Endodermal cell (in vitro differentiated cells): ENCODE measurements at regions not wholly inside any gene's neighbourhood (a gene's known extent, or its start where the extent isn't known, plus 50 kb on each side); places are given as distances from the start of the nearest gene placed in this dataset.

Source experiments
- DNase-seq: peaks from one replicate; pipeline ENCODE4 v3.0.0-alpha.2; 2017
- H3K27ac ChIP-seq: 2 replicates; pipeline ENCODE4 v1.5.1; 2013; ENCODE audit warnings: mild to moderate bottlenecking, low read depth, low read length, moderate library complexity
- H3K27me3 ChIP-seq: 2 replicates; pipeline ENCODE4 v1.6.1; 2013; ENCODE audit warnings: mild to moderate bottlenecking, low read length, moderate library complexity; ENCODE audit not compliant: insufficient read depth, control insufficient read depth, poor library complexity, severe bottlenecking
- H3K36me3 ChIP-seq: 2 replicates; pipeline ENCODE4 v1.7.0; 2013; ENCODE audit warnings: mild to moderate bottlenecking, low read length, moderate library complexity; ENCODE audit not compliant: control insufficient read depth, insufficient read depth
- H3K4me1 ChIP-seq: one replicate; pipeline ENCODE4 v1.7.0; 2013; ENCODE audit warnings: low read length; ENCODE audit not compliant: control insufficient read depth, insufficient read depth
- H3K4me3 ChIP-seq: 2 replicates; pipeline ENCODE4 v1.5.1; 2013; ENCODE audit warnings: mild to moderate bottlenecking, low read length, moderate library complexity
- H3K9ac ChIP-seq: 2 replicates; pipeline ENCODE4 v1.6.1; 2013; ENCODE audit warnings: mild to moderate bottlenecking, low read length, moderate library complexity; ENCODE audit not compliant: poor library complexity, severe bottlenecking; ENCODE audit errors: extremely low read depth
- H3K9me3 ChIP-seq: 2 replicates; pipeline ENCODE4 v1.6.1; 2013; ENCODE audit warnings: mild to moderate bottlenecking, low read length, moderate library complexity; ENCODE audit not compliant: control insufficient read depth
- H3K27ac Mint-ChIP-seq: 2 replicates; pipeline ENCODE4 v1.8.0; 2020; ENCODE audit warnings: mixed read lengths
- H3K27me3 Mint-ChIP-seq: 2 replicates; pipeline ENCODE4 v1.8.0; 2021; ENCODE audit warnings: mild to moderate bottlenecking, mixed read lengths; ENCODE audit not compliant: insufficient read depth
- H3K36me3 Mint-ChIP-seq: 2 replicates; pipeline ENCODE4 v1.8.0; 2020; ENCODE audit warnings: low read depth, mixed read lengths
- H3K4me1 Mint-ChIP-seq: 2 replicates; pipeline ENCODE4 v1.8.0; 2020; ENCODE audit warnings: mixed read lengths
- H3K4me3 Mint-ChIP-seq: 2 replicates; pipeline ENCODE4 v1.8.0; 2020; ENCODE audit warnings: mild to moderate bottlenecking, moderate library complexity, mixed read lengths
- H3K9me3 Mint-ChIP-seq: 2 replicates; pipeline ENCODE4 v1.8.0; 2020; ENCODE audit warnings: mild to moderate bottlenecking, mixed read lengths
- WGBS, 2 experiments: methylation state at CpG; one replicate each; pipeline versions ENCODE4 v1.1.5 to v1.1.7; 2013; ENCODE audit warnings: missing lambda C conversion rate in 2 of 2, mixed read lengths in 1 of 2; ENCODE audit not compliant: insufficient coverage in 1 of 2, insufficient read length in 1 of 2; 5-methylcytosine and 5-hydroxymethylcytosine counted together
- TF ChIP-seq, protein P1 (sequence below): fragments of 200-600 bp; sonication (generic); conservative IDR thresholded peaks from 2 replicates; pipeline ENCODE4 v1.5.0; 2021; ENCODE audit warnings: antibody characterized with exemption, mild to moderate bottlenecking

DNA sequence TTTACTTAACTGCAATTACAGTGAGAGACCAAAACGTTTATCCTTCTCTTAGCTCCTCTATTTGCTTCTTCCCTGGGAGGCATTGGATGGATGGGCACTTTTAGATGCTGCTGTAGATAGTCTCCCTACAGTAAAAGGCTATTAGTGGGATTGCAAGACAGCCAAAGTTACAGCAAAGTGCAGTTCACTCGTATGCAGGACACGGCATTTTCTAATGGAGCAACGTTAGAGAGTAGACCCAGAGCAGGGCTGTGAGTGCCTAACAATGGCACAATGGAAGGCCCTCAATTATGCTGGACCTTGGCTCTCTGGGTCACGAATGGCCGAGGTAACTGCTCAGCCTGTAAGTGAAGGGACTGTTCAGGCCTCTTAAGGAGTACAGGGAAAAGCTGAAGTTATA lies 605.8 kb upstream of the NOX3 start:
- Mint-ChIP-seq H3K27ac (no peak overlapping the region), H3K36me3 (no peaks in the 10 kb centered on the region), H3K9me3 (no peaks in the 10 kb centered on the region), H3K27me3 (no peaks in the 10 kb centered on the region), H3K4me1 (peaks cover 12% of the 10 kb centered on the region), H3K4me3 (no peak overlapping the region)
- TF ChIP-seq, protein P1, sequence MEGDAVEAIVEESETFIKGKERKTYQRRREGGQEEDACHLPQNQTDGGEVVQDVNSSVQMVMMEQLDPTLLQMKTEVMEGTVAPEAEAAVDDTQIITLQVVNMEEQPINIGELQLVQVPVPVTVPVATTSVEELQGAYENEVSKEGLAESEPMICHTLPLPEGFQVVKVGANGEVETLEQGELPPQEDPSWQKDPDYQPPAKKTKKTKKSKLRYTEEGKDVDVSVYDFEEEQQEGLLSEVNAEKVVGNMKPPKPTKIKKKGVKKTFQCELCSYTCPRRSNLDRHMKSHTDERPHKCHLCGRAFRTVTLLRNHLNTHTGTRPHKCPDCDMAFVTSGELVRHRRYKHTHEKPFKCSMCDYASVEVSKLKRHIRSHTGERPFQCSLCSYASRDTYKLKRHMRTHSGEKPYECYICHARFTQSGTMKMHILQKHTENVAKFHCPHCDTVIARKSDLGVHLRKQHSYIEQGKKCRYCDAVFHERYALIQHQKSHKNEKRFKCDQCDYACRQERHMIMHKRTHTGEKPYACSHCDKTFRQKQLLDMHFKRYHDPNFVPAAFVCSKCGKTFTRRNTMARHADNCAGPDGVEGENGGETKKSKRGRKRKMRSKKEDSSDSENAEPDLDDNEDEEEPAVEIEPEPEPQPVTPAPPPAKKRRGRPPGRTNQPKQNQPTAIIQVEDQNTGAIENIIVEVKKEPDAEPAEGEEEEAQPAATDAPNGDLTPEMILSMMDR = no peak
- no peak for DNase-seq
- H3K4me3 ChIP-seq = no peak overlapping the region
- H3K27me3 ChIP-seq = no peaks in the 10 kb centered on the region
- H3K27ac ChIP-seq = no peak overlapping the region
- WGBS, 2 experiments = 87 to 91% methylated on average over 5 to 6 of the region's 6 CpGs
- H3K36me3 ChIP-seq = no peaks in the 10 kb centered on the region
- no peak overlapping the region for H3K9ac ChIP-seq
- peaks cover 3% of the 10 kb centered on the region for H3K9me3 ChIP-seq
- H3K4me1 ChIP-seq = no peaks in the 10 kb centered on the region

DNA sequence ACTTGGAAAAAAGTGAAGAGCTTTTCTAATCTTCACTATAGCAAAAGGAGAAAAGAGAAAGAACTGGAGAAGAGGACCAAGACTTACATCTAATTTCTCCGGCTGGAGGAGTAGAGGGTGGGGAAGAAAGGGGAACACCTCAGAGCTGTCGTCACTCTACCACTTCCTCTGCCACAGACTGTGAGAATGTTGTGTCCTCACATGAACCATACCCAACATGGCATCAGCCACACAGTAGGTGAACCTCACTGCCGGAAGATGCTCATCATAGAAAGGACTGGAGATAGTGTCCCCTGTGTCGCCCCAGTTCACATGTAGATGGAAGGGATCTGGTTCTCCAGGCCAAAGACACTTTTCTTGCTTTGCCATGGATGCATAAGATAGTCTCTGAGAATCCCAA lies 604.4 kb upstream of the NOX3 start:
- no peaks in the 10 kb centered on the region for H3K4me1 ChIP-seq
- H3K9me3 ChIP-seq = peaks cover 12% of the 10 kb centered on the region
- no peak for DNase-seq
- no peak overlapping the region for H3K27ac Mint-ChIP-seq
- H3K27ac ChIP-seq = no peak overlapping the region
- WGBS, 2 experiments = 88 to 100% methylated on average over 2 to 4 of the region's 4 CpGs
- H3K4me1 Mint-ChIP-seq = peaks cover 12% of the 10 kb centered on the region
- no peak overlapping the region for H3K4me3 Mint-ChIP-seq
- no peak overlapping the region for H3K9ac ChIP-seq
- H3K27me3 ChIP-seq = no peaks in the 10 kb centered on the region
- TF ChIP-seq, protein P1 = no peak
- no peak overlapping the region for H3K4me3 ChIP-seq
- H3K36me3 Mint-ChIP-seq = no peaks in the 10 kb centered on the region
- H3K27me3 Mint-ChIP-seq = no peaks in the 10 kb centered on the region
- H3K9me3 Mint-ChIP-seq = no peaks in the 10 kb centered on the region
- no peaks in the 10 kb centered on the region for H3K36me3 ChIP-seq

DNA sequence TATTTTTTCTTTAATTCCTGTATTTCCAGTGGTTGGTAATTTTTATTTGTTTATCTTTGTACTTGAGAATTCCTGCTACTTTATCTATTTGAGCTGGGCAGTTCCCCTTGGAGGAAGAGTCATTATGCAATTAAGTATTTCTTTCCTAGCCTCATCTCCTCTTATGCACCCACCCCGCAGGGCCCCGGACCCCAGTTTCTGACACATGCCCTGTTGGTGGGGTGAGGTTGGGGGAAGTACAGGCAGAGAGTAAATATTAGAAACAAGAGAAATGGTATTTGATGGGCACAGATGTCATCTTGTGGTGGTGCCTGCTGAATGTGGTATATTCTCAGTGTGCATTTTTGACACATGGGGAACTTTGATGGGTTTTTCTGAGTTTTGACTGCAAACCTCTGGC lies 602.7 kb upstream of the NOX3 start:
- no peaks in the 10 kb centered on the region for H3K27me3 ChIP-seq
- no peak overlapping the region for H3K9ac ChIP-seq
- no peaks in the 10 kb centered on the region for H3K4me1 ChIP-seq
- H3K4me3 Mint-ChIP-seq = no peak overlapping the region
- H3K36me3 ChIP-seq = no peaks in the 10 kb centered on the region
- no peaks in the 10 kb centered on the region for H3K36me3 Mint-ChIP-seq
- peaks cover 12% of the 10 kb centered on the region for H3K9me3 ChIP-seq
- TF ChIP-seq, protein P1 = no peak
- no peak overlapping the region for H3K4me3 ChIP-seq
- H3K27ac ChIP-seq = no peak overlapping the region
- peaks cover 12% of the 10 kb centered on the region for H3K4me1 Mint-ChIP-seq
- 98% methylated on average over 2 of the region's 2 CpGs; no CpG with 5 or more reads in 1 of the 2 experiments for WGBS, 2 experiments
- H3K27ac Mint-ChIP-seq = no peak overlapping the region
- no peaks in the 10 kb centered on the region for H3K27me3 Mint-ChIP-seq
- H3K9me3 Mint-ChIP-seq = no peaks in the 10 kb centered on the region
- DNase-seq = no peak
